ENCODE measurements at regions not wholly inside any gene's neighbourhood (a gene's known extent, or its start where the extent isn't known, plus 50 kb on each side); places are given as distances from the start of the nearest gene placed in this dataset.
"Not testable (repeated sequence)": the region's sequence is repeated elsewhere in the genome, so short reads cannot be mapped to it uniquely, and the experiment has no call there.

DNA sequence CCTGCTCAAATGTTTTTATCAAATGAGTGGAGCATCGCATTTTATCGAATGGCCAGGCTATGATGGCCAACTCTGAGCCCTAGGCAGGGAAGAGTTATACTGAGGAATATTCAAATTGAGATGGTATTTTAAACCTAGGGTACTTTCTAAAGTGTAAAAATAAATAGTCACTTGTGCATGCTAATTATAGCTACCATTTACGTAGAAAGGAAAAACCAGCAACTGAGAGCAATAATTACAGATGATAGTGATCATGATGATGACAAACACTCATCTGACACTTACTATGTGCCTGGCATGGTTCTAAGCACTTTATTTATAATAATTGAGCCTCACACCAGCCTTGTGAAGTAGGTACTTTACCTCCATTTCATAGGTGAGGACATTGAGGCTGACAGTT is 455.7 kb downstream of the CD83 start:
- no peak for DNase-seq (ENCODE audit: low read depth in 4 of 4, low spot score in 3 of 4)

DNA sequence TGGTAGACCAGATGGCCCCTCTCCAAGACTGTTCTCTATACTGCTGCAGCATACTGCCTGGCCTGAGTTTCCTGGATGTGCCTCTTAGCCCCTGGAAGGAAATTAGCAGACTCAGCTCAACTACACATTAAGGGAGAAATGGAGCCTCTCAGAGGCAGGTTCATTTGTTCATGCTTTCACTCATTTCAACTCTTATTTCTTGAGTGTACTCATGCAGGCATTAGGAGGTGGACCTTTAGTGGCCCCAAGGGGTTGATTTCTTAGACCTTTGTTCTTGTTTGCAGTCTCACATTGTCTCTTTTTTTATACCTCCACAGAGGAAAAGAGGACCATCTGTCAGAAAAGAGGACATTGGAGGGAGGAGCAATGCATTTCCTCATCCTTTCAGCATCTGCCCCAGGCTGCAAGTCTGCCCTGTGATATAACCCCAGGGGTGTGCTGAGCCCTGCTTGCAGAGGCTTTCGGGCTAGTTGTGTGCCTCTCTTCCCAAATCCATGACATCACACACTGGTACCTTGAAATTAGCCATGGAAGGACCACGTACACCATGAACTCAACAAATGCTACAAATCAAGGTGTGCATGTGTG is 456.2 kb downstream of the CD83 start:
- no peak for DNase-seq (ENCODE audit: low read depth in 4 of 4, low spot score in 3 of 4)

DNA sequence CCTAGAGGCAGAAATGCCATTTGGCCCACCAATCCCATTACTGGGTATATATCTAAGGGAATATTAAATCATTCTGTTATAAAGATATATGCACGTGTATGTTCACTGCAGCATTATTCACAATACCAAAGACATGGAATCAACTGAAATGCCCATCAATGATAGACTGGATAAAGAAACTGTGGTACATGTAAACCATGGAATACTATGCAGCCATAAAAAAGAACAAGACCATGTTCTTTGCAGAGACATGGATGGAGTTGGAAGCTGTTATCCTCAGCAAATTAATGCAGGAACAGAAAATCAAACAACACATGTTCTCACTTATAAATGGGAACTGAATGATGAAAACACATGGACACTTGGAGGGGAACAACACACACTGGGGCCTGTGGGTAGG is 458.4 kb downstream of the CD83 start:
- DNase-seq (ENCODE audit: low read depth in 4 of 4, low spot score in 3 of 4) = no peak

DNA sequence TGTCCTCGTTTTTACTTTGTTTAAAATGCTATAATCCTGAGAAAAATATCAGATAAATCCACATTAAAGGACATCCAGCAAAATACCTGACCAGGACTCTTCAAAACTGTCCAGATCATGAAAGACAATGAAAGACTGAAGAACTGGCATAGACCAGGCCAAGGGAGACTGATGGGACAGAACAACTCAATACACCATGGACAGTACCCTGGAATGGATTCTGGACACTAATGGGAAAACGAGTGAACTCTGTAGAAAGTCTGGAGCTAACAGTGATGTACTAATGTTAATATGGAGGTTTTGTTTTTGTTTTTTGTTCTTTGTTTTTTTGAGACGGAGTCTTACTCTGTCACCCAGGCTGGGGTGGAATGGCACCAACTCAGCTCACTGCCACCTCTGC is 461.4 kb downstream of the CD83 start:
- DNase-seq (ENCODE audit: low read depth in 4 of 4, low spot score in 3 of 4) = no peak

DNA sequence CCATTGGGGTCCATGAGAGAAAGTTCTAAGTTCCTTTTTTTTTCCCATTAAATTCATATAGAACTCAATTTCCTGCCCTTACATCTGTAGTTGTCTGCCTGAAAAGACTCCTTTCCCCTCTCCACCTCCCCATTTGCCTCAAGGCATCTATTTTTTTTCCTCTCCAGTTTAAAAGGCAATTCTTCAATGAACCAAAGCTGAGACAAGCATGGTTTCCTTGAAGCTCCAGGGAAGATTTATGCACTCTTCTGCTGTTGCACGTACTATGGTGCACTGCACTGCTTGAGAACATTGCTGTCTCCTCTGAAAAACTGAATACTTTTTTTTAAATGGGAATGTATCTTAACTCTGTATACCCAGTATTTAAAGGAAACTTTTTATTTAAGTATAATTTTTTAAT is 465.2 kb downstream of the CD83 start:
- no peak for DNase-seq (ENCODE audit: low read depth in 4 of 4, low spot score in 3 of 4)

DNA sequence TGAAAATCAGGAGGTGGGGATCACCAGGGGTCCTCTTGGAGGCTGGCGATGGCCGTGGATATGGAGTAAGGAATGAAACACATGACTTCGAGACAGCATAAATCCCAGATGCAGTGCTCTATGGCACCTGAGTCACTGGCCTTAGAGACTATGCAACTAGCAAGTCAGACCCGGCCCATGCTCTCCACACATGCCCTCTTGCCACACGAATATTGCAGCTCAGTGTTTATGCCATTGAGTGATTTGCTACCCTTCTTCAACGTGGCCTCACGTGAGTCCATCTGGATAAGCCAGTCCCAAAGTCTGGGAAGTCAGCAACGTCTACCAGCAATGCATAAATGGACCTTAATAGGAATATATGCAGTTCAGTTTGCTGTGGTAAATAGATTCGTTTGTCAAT is 466.3 kb downstream of the CD83 start:
- no peak for DNase-seq (ENCODE audit: low read depth in 4 of 4, low spot score in 3 of 4)

DNA sequence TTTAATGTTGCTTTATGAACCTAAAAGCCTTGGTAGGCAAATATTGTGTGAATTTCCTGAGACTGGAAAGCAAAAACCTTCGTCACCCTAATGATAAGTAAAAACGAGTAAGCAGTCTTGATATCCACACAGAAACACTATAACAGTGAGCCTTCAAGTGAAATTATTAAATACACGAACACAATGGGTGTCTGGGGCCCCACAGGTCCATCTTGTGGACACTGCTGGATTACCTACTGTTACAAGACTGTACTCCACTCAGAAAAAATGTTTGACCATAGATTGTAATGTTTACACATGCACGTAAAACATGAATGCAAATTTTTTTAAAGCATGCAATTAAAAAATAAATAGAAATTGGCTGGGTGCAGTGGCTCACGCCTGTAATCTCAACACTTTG is 466.9 kb downstream of the CD83 start:
- DNase-seq (ENCODE audit: low read depth in 4 of 4, low spot score in 3 of 4) = no peak

DNA sequence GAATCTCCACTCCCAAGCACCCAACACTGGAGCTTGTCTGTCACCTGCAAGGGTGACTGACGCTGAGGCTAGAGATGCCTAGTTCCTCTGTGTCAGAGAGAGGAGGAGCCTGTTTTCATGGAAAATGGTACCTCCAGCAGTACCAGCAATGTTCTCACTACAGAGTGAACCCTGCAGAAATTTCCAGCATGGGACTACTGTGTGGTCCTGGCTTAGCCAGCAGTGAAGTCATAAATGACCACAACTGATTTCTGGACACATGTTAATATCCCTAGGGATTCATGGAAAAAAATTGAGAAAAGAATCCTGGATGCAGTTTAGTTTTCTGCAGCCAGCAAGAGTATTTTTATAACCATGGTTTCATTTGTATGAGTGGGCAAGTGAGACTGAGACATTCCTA is 468.1 kb downstream of the CD83 start:
- no peak for DNase-seq (ENCODE audit: low read depth in 4 of 4, low spot score in 3 of 4)

DNA sequence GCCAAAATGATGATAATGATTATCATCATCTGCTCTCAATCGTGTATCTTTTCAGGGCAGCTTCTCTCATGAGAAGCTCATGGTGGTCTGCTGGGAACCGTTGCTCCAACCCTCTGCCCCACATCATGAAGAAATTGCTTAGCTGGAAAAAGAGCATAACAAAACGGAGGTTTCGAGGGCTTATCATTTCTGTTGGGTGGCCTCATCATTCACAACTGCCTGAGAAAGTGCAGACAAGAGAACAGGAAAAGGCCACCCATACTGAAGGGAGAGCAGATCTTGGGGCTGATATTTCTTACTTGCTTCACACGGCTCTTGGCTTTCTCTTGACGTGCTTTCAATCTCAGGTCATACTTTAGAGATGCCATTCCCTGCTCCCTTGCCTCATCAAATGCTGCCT is 471.6 kb downstream of the CD83 start:
- no peak for DNase-seq (ENCODE audit: low read depth in 4 of 4, low spot score in 3 of 4)

DNA sequence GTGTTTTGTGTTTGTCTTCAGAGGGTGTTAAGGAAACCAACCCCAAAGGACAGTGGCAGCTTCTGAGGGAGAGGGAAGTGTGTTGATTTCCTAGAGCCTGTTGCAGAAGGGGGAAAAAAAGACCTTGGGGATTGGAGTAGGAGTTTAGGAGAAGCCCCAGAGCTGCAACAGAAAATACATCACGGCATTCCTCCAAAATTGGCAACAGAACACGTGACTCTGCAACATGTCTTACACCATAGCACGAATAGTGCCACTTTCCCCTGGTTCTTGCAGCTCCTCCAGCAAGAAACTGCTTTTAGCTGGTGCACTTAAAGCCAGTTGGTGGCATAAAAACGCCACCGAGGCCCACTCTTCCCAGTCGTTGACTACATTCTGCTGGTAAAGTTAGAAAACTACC is 473.0 kb downstream of the CD83 start:
- no peak for DNase-seq (ENCODE audit: low read depth in 4 of 4, low spot score in 3 of 4)

DNA sequence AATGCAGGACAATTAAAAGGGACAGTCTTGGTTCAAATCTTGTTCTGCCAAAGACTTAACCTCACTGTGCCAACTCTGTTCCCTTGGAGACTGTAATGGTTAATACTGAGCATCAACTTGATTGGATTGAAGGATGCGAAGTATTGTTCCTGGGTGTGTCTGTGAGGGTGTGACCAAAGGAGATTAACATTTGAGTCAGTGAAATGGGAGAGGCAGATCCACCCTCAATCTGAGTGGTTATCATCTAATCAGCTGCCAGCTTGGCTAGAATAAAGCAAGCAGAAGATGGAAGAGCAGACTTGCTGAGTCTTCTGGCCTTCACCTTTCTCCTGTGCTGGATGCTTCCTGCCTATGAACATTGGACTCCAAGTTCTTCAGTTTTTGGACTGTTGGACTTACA is 474.4 kb downstream of the CD83 start:
- no peak for DNase-seq (ENCODE audit: low read depth in 4 of 4, low spot score in 3 of 4)

DNA sequence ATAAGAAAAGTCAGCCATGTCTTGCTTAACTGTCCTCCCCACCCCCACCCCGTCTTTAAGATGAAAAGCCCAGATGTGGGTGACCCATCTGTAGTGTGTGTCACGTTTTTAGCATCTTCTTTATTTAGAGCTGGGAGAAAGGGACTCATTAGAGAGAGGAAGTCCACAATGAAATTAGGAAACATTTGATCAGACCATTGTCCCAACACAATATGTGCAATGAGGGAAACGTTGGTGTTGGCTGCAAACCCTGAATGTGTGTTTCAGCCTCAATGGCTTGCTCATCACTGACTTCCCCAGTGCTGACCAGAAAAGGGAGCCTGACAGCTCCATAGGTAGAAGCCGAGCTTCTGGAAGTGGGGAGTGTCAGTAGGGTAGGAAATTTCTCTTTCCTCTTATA is 475.7 kb downstream of the CD83 start:
- no peak for DNase-seq (ENCODE audit: low read depth in 4 of 4, low spot score in 3 of 4)

DNA sequence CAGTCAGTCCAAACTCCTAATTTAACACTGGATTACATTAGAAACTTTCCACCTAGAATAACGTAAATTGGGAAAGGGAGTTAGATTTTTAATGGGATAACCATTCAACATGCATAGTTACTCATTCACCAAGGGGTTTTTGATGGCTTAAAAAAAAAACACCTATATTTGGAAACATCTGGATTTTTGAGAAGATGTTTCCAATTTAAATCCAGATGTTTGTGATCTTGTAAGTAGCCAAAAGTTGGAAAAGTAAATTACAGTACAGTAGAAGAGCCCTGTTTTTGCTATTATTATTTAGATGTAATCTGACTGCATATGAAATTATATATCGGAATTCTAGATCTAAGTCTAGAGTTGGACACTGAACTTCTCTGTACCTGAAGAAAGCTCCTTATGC is 478.2 kb downstream of the CD83 start:
- DNase-seq (ENCODE audit: low read depth in 4 of 4, low spot score in 3 of 4) = no peak

DNA sequence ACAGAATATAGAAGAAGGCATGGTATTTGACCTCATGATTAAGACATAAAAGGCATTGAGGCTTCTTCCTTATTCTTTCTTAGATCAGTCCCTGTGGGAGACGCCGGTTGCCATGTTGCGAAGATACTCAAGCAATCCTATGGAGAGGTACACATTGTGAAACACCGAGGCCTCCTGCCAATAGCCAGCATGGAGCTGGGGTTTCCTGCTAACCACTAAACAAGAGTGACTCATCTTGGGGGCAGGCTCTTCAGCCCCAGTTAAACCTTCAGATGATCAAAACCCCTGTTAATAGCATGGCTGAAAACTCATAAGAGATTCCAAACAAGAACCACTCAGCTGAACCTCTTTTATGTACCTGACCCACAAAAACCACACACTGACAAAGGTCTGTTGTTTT is 478.8 kb downstream of the CD83 start:
- no peak for DNase-seq (ENCODE audit: low read depth in 4 of 4, low spot score in 3 of 4)

DNA sequence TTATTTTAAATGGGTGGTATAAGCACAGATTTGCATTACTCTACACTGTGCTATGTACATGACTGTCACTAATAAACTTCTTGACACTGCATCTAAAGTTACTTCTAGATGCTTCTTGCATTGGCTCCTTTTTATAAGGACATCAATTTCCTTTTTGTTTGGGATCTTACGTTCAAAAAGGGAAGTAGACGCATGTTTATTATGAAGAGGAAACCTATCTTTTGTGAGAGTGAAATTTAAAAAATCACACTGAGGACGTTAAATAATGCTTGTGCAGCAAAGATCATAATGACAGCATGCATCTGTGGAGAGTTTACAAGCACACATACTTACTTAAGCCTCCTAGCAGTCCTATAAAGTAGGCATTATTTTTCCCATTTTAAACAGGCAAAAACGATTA is 479.5 kb downstream of the CD83 start:
- DNase-seq (ENCODE audit: low read depth in 4 of 4, low spot score in 3 of 4) = no peak

DNA sequence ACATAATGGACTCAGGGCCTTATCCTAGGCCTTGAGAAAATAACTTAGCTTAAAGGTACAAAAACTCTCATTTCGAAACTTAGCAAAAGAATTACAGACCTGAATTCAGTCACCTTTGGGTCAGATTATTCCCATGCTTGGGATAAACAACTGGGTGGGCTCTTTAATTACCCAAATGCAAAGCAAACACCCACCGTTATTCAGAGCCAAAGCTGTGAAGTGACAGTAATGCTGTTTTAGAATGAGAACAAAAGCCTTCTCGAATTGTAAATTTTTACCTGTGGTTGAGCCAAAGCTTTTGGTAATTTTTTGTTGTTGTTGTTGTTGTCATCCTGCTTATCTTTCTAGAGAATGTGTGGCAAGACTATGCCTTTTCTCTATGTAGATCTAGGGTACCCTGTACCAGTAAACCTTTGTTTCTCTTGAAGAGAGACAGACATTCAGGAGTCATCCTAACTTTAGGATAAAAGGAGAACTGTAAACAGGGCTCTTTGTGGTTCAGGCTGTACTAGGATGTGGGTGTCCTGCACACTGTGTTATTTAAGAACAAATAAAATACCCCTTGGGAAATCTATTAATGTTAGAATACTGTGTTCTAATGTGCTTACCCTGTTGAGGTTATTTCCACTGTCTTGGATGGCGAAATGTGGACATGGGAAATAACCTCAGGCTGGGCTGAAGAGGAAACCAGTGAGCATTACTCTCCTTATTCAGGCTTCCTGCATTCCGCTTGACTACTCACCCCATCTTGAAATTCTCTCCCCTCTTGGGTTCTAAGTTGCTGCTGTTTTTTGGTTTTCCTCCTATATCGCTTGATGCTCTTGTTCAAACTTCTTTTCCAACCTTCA is 480.7 kb downstream of the CD83 start:
- DNase-seq (ENCODE audit: low read depth in 4 of 4, low spot score in 3 of 4) = no peak

DNA sequence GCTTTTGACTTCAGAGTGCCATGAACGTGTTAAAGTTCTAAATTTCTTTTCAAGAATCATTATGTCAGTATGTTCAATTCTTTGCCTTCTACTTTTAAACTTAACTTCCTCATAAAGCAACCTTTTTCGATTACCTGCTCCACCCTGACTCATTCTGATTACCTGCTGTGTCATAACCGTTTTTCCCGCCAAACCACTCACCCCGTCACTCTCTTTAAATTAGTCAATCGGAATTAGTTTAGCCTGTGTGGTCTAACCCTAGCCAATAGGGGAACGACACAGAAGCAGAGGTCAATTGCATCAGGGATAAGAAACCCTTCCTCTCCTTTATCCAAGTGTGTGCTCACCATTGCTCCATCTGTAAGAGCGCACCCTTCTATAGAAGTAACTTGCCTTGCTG is 482.7 kb downstream of the CD83 start:
- DNase-seq (ENCODE audit: low read depth in 4 of 4, low spot score in 3 of 4) = not testable (repeated sequence)

DNA sequence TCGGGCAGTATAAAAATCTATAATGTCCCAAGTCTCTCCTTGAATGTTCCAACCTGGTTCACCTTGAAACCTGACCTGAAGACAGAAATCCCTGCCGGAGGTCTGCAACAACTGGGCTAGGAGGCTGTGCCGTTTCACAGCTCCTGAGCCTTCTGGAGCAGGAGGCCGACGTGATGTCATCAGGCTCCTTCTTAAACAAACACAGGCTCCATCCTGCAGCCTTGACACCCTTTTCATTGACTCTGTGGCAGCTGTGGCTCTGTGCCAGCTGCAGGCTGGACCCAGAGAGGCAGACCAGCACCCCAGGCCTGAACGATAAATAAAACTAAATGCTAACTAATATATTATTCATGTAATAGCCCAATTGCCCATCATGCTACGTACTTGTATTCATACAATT is 483.9 kb downstream of the CD83 start:
- no peak for DNase-seq (ENCODE audit: low read depth in 4 of 4, low spot score in 3 of 4)

DNA sequence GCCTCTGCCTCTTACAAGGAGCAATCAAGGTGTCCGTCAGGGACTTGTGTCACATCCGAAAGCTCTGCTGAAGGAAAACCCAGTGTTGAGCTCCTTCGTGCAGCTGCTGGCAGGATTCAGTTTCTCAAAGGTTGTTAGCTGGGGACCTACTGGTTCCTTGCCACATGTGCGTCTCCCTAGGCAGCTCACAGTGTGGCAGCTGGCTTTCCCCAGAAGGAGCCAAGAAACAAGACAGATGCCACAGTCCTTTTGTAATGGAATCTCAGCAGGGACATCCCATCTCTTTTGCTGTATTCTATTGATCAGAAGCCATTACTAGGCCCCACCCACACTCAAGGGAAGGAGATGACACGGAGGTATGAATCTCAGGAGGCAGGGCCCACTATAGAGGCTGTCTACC is 488.8 kb downstream of the CD83 start:
- DNase-seq (ENCODE audit: low read depth in 4 of 4, low spot score in 3 of 4) = no peak

DNA sequence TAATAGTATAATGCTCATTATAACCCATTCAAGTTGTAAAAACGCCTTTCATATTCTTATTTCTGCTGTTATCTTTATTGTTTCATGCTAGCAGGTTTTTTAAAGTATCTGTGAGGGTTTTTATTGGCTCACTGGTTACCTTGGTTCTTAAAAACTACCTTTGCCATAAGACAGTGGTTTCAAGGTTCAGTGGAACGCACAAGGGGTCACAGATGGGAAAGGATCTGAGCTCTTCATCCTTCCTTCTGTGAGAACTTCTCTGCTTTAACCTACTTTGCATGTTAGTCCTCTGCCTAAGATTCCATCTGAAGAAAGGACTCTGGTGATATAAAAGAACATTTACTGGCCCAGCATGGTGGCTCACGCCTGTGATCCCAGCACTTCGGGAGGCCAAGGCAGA is 492.6 kb downstream of the CD83 start:
- no peak for DNase-seq (ENCODE audit: low read depth in 4 of 4, low spot score in 3 of 4)

DNA sequence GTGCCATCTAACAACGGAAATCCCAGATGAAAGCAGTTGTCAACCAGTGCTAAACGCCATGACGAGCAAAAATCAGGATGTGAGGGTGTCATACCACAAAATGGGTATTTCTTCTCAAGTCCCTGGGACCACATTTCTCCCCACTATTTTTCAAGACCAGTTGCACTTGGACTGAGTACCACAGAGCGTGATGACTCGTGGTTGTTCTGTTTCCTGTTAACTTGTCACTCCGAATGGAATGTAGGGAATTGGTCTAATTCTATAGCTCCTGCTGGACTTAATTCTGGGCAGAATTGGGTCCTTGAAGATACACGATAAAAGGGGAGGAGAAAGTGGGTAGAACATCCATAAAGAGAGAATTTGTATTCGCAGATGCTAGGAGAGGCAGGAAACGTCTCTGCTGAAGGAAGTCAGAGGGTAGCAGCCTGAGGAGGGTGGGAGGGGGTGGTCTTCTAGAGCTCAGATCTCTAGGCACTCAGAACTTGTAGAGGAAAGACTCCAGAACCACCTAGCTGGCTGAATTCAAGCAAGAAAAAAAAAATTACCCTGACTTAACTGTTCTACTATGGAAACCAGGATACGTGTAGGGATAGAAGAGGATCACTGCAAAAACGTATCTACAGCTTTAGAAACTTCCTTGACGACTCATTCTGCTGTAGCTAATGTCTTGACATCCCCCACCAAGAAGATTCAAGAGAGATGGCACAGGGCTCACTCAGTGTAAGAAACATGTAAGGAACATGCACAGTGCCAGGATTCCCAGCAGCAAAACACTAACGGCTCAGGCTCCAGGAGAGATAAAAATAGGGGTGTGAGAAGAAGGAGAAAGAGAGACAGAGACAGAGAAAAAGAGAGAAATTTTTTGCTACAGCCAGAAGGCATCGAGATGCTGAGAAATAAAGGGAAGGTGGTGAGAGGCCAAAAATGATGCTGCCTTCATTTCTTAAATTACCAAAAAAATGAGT is 494.7 kb downstream of the CD83 start:
- DNase-seq (ENCODE audit: low read depth in 4 of 4, low spot score in 3 of 4) = no peak

DNA sequence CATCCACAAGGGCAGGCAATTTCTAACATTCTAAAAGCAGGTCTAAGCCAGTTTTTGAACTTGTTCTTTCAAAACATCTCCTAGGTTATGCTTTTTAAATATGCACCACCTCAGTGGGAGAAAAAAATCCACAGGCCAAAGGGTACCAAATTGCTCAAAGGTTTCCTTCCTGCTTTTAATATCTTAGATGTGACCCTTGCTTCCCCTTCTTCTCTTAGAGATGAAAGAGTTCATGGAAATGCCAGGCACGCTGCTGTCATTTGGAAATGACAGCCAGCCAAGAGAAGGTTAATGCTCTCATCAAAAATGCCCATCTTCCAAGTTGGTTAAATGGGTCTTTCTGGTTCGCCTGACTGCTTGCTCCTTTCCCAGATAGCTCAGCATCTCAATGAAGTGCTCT is 497.1 kb downstream of the CD83 start:
- no peak for DNase-seq (ENCODE audit: low read depth in 4 of 4, low spot score in 3 of 4)

All from left renal pelvis (tissue), 4 donors.